GM18867 (cell line): ENCODE measurements at regions not wholly inside any gene's neighbourhood (a gene's known extent, or its start where the extent isn't known, plus 50 kb on each side); places are given as distances from the start of the nearest gene placed in this dataset.

Source experiments
- ATAC-seq: cut with Tn5 transposase; IDR thresholded peaks from one replicate; pipeline ENCODE4 v1.9.1; 2021; ENCODE audit warnings: mild to moderate bottlenecking, moderate library complexity; ENCODE audit not compliant: unreplicated experiment

DNA sequence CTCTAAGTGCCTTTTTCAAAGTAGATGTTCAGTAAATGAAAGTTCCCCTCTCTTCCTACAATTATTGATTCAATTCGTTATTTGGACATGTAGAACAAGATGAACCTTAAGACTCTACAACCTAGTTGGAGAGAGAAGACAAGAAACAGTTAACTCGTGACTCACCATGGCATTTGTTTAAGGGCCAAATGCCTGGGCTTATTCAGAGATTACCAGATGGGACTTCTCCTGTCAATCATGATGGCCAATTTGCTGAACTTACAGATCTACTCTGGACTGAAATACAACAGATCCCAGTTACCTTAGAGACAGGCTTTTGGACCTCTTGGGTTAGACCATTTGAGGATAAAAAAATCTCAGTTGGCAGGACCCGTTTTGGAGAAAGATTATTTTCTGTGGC lies 93.5 kb downstream of the C1orf94 start:
- ATAC-seq = no peak

GRCh38 chr1:34272152-34272551 lies 95.4 kb downstream of the C1orf94 start:
- ATAC-seq = no peak

- no peak for ATAC-seq
These were observed 98.4 kb downstream of the C1orf94 start for GRCh38 chr1:34275150-34275549.

DNA sequence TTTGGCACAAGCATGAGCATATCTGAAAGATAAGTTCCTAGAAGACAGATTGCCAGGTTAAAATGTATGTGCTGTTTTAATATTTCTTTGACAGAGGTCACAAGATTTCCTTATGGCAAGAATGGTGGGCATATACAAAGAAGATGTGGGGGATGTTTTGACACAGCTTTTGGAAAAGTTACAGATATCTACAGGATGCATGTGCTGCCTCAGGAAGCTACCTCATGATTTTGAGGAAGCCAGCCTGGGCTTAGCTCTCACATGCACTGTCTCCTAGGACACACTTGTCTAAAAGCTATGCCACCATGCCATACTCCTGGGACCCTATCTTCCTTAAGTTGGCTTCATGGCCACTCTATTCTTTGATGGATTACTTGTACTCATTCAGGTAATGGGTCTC lies 99.9 kb downstream of the C1orf94 start:
- ATAC-seq = no peak

GRCh38 chr1:34277150-34277549 lies 100.4 kb downstream of the C1orf94 start:
- ATAC-seq = no peak

GRCh38 chr1:34278211-34278610 lies 101.5 kb downstream of the C1orf94 start:
- ATAC-seq = no peak

DNA sequence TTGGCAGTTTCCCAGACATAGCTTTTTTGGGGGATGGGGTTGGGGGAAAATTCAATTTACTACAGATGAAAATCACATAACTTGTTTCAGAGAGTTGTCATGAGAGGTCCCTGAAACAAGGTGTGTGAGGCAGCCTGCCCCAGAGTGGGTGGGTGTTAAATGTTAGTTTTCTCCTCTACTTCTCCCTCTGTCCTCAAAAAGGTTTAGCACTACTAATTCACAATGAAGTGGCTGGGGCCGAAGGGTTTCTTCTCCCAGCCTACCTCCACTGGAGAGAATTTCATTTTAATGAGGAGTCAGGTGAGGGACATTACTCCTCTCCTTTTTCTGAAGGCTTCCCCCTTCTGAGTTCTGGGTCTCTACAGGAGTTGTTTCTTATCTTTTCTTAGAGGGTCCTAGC lies 103.3 kb downstream of the C1orf94 start:
- no peak for ATAC-seq

DNA sequence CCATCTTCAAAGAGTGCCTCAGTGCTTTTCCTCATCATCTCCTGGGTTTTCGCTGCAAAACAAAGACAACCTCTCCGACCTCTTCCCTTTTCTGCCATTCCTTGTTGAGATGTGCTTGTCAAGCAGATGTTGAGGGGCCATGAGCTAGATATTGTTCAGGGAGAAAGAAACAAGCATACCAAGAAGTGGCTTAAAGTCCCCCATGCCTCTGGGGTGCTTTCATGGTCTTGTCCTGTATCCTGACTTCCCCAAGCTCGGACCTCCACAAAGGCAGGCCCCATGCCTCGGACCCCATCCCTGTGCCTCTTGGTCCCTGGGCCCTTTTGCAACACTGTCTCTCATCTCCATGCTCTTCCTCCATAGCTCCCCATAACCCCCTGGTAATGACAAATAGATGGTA lies 103.8 kb downstream of the C1orf94 start:
- ATAC-seq = no peak

DNA sequence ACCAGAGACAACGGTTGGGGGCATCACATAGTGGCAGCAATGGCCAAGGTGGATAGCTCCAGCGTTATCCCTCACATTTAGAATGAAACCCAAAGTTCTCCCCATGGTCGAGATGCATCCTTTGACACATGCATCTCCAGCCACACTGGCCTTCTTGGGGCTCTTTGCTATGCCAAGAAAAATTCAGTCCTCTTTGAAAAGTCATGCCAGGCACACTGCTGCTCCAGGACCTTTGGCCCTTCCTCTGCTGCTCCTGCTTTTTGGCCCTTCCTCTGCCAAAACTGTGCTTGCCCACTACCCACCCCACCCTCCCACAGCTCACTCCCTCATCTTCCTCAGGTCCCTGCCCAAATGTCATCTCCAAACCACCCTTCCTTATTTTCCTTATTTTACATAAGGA lies 106.4 kb downstream of the C1orf94 start:
- no peak for ATAC-seq

- no peak for ATAC-seq
These were observed 109.8 kb downstream of the C1orf94 start for GRCh38 chr1:34286511-34286910.

- ATAC-seq = no peak
These were observed 114.1 kb downstream of the C1orf94 start for GRCh38 chr1:34290831-34291230.

- no peak for ATAC-seq
These were observed 115.8 kb downstream of the C1orf94 start for GRCh38 chr1:34292472-34292871.

- ATAC-seq = no peak
These were observed 119.4 kb downstream of the C1orf94 start for GRCh38 chr1:34296059-34296458.

DNA sequence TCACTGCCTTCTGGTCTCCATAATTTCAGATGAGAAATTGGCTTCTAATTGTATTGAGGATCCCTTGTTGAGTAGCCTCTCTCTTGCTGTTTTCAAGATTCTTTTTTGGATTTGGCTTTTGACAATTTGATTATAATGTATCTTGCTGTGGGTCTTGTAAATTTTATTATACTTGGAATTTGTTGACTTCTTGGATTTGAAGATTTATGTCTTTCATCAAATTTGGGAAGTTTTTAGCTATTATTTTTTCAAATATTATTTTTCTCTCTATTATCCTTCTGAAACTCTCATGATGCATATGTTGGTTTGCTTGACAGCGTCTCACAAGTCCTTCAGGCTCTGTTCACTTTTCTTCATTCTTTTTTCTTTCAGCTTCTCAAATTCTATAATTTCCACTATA lies 126.1 kb downstream of the C1orf94 start:
- ATAC-seq = no peak

DNA sequence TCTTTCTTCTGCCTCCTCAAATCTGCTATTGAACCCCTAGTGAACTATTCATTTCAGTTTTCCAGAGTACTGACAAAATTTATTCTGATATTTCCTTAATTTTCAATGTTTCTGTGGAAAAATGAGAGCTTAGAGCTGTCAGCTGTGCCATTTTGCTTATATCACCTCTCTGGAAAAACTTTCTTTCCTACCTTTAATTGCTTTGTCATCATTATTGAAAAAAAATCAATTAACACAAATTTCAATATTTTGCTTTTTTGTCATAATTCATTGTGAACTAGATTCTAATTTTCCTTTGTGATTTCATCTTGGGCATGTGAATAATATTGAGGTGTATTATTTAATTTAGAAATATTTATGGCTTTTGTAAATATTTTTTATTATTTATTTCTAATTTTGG lies 126.5 kb downstream of the C1orf94 start:
- ATAC-seq = no peak

DNA sequence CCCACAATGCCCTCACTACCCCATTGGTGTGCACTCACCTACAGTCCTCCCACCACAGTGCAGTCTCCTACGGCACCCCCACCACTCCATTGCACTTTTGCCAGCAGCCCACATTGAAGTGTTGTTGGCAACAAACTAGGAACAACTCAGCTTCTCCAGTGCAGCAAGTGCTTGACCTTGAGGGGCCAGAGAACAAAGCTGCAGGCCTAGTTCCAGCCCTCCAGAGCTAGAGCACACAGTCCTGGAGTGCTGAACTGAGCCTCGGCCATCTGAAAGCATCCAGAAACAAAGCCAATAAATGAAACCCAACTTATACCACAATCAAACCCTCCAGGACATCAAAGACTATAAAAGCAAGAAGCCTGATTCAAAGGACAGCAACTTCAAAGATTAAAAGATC lies 129.9 kb downstream of the C1orf94 start:
- ATAC-seq = no peak

DNA sequence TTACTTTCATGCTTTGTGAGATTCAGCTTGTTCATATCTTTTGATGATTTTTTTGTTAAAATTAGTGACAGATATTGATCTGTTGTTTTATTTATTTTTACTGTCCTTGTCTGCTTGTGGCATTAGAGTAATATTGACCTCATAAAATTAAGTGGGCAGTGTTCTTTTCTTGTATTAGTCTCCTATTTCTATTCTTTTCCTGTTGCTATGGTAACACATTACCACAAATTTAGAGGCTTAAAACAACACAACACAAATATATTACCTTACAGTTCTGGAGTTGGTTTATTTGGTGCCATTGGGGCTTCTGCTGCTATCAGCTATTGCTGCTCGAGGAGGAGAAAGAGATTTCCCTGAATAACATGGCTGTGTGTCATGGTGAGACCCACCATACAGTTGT lies 135.7 kb downstream of the C1orf94 start:
- no peak for ATAC-seq

GRCh38 chr1:34315974-34316373 lies 139.3 kb downstream of the C1orf94 start:
- no peak for ATAC-seq

GRCh38 chr1:34316773-34317172 lies 140.1 kb downstream of the C1orf94 start:
- ATAC-seq = no peak

DNA sequence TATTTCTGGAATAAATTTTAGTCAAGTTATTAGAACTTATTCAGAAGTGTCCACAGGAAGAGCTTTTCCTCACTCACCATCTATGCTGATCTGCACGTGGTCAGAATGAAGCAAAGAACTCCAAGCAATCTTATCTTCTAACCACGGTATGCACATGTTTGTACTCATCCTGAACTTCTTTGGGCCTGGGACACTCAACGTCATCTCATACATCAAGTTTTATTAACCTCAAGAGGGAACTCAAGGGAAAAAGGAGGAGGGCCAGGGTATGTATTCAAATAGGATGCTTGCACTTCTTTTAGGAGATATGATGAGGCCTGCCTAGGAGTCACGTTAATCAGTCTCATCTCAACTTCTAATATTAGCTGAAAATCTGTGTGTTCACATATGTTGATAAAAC lies 142.5 kb downstream of the C1orf94 start:
- ATAC-seq = no peak

GRCh38 chr1:34320053-34320669 lies 143.5 kb downstream of the C1orf94 start:
- no peak for ATAC-seq

DNA sequence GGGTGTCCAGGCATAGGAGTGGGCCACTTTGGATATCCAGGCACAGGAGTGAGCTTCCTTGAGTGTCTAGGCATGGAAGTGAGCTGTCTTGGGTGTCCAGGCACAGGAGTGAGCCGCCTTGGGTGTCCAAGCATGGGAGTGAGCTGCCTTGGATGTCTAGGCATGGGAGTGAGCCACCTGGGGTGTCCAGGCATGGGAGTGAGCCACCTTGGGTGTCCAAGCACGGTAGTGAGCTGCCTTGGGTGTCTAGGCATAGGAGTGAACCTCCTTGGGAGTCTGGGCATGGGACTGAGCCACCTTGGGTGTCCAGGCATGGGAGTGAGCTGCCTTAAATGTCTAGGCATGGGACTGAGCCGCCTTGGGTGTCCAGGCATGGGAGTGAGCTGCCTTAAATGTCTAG lies 146.3 kb downstream of the C1orf94 start:
- no peak for ATAC-seq

GRCh38 chr1:34324879-34325440 lies 148.3 kb downstream of the C1orf94 start:
- no peak for ATAC-seq
